DMS79 (cell line): ENCODE measurements at regions not wholly inside any gene's neighbourhood (a gene's known extent, or its start where the extent isn't known, plus 50 kb on each side); places are given as distances from the start of the nearest gene placed in this dataset.

Source experiments
- DNase-seq: peaks from one replicate; lab custom pipeline; 2025; lab: John Stamatoyannopoulos, UW

DNA sequence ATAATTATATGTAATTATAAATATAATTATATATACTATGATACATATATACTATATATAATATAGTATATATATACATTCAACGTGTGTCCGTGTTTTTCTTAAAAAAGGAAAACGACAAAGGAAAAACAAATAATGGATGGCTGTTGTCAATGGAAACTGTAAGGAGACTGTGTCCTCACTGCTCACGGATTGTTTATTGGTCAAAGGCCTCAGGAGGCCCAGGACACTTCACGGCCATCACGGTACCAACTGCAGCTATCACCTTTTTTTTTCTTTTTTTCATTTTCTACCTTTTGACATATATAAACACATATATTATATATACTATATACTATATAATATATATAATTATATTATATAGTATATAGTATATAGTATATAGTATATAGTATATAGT is 113.4 kb downstream of the SPTSSA start:
- DNase-seq: no peak

- no peak for DNase-seq
Observed at GRCh38 chr14:34347683-34348082, 114.4 kb downstream of the SPTSSA start.

- DNase-seq: no peak
Observed at GRCh38 chr14:34345718-34346465, 116.1 kb downstream of the SPTSSA start.

DNA sequence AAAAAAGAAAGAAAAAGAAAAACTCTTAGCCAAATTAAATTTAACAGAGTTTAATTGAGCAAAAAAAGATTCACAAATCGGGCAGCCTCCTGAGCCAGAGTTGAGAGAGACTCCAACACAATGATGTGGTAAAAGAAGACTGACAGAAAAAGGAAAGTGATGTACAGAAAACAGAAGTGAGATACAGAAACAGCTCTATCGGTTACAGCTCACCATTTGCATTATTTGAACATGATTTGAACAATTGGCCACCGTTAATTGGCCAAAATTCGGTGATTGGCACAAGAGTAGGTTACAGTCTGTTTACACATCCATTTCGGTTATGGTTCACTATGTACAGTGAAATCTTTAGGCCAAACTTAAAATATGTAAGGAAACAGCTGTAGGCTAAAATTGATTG is 117.7 kb downstream of the SPTSSA start:
- DNase-seq: no peak

DNA sequence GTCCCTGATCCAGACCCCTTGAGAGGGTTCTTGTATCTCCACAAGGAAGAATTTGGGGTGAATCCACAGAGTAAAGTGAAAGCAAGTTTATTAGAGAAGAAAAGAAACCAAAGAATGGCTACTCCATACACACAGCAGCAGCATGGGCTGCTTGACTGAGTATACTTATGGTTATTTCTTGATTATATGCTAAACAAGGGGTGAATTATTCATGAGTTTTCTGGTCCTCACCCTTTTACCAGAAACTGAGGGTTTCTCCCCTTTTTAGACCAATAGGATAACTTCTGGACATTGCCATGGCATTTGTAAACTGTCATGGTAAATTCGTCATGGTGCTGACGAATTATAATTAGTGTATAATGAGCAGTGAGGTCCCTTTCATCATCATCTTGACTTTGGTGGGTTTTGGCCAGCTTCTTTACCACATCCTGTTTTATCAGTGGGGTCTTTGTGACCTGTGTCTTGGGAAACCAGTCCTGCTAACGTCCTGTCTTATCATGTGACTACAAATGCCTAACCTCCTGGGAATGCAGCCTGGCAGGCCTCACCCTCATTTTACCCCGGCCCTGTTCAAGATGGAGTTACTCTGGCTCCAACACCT is 121.9 kb downstream of the SPTSSA start:
- DNase-seq: no peak

GRCh38 chr14:34338056-34338455 is 124.0 kb downstream of the SPTSSA start:
- no peak for DNase-seq

- DNase-seq: no peak
Observed at GRCh38 chr14:34336501-34336900, 125.5 kb downstream of the SPTSSA start.

- DNase-seq: no peak
Observed at GRCh38 chr14:34335968-34336367, 126.1 kb downstream of the SPTSSA start.

GRCh38 chr14:34334329-34334728 is 127.7 kb downstream of the SPTSSA start:
- DNase-seq: no peak

- DNase-seq: peak; percentile 44
Observed at GRCh38 chr14:34331728-34332623, 130.1 kb downstream of the SPTSSA start.

GRCh38 chr14:34330846-34331245 is 131.2 kb downstream of the SPTSSA start:
- DNase-seq: no peak

DNA sequence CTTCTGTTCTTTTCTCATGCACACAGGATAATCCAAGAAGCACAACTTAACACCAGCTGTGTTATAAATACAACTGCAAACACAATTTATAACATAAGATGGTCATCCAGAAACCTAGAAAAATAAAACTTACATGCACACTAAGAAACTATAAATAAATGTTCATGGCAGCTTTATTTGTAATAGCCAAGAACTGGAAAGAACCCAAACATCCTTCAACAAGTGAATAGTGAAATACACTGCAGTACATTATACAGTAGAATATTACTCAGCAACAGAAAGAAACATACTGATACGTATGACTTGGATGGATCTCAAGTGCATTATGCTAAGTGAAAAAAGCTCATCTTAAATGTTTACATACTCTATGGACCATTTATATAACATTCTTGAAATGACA is 132.7 kb downstream of the SPTSSA start:
- DNase-seq: no peak

DNA sequence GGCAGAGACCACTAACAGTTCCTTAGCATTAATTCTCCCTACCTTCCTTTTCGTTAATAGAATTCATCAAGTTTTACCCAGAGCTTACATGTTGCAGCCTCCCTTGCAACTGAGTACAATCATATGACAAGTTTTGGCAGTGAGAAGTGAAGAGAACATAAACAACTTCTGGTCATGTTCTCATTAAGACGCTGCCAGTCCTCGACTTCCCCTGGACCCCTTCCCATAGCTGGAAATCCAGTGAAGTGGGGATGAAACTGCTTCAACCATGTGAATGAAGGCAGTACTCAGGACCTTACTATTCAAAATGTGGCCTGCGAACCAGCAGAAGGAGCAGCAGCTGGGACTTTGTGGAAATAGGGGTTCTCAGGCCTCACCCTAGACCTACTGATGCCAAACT is 133.9 kb downstream of the SPTSSA start:
- no peak for DNase-seq

DNA sequence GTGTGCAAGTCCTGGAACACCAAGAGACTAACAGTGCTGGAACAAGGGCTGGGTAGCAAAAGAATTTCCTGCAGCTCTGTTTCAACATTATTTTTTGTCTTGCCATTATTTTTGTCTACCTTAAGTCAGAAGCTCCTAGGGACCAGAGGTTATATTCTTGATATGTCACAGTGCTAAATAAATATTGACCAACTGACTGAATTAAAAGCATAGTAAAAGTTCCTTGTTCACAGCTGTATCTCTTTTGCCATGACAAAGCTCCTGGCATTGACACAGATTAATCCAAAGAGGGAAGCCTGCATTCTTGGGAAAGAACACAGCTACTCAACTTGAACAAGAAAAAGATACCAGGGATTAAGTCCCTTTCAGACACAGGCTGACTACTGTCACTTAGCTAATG is 136.5 kb downstream of the SPTSSA start:
- no peak for DNase-seq

DNA sequence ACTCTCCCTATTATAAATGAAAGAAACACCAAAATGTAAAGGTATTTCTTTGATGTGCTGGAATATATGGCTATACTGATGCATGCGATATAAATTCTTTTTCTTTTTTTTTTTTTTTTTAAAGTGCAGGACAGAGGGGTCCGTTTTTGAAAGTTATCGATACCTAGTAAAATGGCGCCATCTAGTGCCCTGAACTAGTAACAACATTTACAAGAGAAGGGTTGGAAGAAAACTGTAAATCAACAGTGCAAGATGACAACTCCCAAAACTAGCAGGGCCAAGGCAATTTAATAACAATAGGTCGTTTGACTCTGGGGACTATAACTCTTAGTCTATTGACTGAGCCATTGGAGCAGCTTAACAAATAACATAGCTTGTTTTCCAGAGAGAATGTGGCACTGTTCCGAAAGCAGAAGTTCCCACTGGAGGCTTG is 137.7 kb downstream of the SPTSSA start:
- no peak for DNase-seq

- peak; percentile 12 for DNase-seq
Observed at GRCh38 chr14:34322940-34323418, 139.1 kb downstream of the SPTSSA start.

DNA sequence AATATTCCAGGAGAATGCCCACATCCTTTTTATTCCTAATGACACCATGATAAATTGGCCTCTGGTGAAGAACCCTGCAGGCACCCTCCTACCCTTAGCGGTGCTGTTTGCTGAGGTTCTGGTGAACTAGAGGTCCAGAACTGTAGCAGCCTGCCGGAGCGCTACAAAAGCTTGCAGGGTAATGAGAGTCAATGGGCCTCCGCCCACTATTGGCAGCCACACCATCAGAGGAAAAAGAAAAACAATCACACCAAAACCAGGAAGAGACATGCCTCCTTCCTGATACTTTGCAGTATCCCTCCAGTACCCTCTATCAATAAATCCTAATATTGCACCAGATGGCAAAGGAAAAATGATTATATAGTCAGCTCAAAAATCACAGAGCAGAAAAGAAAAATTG is 142.9 kb downstream of the SPTSSA start:
- DNase-seq: no peak

- DNase-seq: no peak
Observed at GRCh38 chr14:34318014-34318413, 144.0 kb downstream of the SPTSSA start.

- DNase-seq: no peak
Observed at GRCh38 chr14:34310724-34311123, 151.3 kb downstream of the SPTSSA start.

DNA sequence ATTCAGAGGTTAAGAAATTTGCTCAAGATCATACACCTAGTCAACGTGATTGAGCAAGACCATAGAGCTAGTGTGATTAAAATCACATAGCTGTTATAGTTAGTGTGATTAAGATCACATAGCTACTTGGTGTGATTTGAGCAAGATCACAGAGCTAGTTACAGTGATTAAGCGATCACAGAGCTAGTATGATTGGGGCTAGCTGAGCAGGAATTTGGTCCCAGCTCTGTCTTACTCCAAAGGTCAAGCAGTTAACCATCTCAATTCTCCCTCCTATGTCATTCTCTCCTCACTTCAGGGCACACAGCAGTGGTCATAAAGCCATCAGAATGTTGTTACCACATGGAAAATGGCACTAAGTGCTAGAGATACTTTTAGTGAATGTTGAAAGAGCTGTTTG is 158.2 kb downstream of the SPTSSA start:
- DNase-seq: no peak

DNA sequence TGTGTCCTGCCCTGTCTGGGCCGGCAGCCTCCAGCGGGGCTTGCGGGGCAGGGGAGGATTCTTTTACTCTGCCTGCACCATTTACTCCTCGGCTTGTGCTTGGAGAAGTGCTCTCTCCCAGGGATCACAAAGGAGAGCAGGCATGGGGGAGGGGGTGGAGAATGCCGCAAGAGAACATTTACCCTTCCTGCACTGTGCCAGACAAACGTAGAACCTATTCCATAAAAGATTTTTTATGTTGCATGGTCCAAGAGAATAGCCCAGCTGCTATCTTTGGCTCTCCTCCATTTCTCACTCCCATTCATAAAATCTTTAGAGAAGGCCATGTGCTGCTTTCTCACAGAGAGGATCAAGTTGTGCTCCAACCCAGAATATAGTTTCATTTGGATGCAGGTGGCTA is 159.4 kb downstream of the SPTSSA start:
- peak; percentile 18 for DNase-seq

DNA sequence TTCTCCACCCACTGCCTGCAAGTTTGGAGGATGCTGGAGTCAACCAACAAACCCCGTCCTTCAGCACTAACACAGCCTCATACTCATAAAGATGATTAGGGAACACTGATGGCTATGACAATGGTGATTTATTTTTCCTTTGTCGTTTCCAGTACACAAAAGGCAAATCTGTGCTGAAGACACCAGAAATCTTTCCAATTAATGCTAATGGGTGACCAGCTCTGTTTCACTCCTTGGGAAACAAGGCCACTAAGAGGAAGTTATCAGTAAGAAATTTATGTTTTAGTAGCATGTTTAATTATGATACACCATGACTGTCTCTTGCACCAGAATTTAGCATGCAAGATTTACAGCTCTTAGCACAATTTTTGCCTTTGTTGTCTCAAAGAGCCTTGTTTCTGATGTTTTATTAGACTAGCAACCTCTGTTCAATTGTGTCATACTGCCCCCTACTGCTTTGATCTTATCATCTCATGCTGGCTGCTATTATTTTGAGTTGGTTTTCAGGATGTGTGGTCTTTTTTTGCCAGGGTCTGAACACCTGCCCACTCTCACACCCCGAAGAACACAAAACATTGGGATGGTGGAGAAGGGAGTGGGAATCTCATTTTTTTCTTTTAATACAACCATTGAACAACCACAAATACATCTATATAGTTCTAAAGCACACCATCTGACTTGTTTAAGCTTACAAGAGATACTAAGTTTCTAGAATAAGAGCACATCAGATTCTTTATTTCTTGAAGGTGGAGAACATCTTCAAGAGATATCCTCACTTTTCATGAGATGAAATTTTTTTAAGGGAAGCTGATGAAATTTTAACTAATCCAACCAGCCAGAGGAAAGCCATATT is 160.9 kb downstream of the SPTSSA start:
- DNase-seq: no peak
